ENCODE measurements at regions not wholly inside any gene's neighbourhood (a gene's known extent, or its start where the extent isn't known, plus 50 kb on each side); places are given as distances from the start of the nearest gene placed in this dataset.

GRCh38 chr20:23255716-23256385 is 94.7 kb upstream of the NXT1 start:
- DNase-seq, result no peak
- Histone ChIP-seq H3K27ac (ENCODE audit: insufficient read depth, low read length, poor library complexity, severe bottlenecking) (no peak overlapping the region), H3K36me3 (ENCODE audit: control insufficient read depth, insufficient read depth, low read length) (no peaks in the 10 kb centered on the region), H3K9me3 (ENCODE audit: control insufficient read depth in 2 of 2, low read length in 2 of 2) (no peaks in the 10 kb centered on the region), H3K27me3 (ENCODE audit: control insufficient read depth, insufficient read depth, low read length) (no peaks in the 10 kb centered on the region), H3K4me3 (ENCODE audit: low read depth, low read length) (no peak overlapping the region), H3K4me1 (ENCODE audit: control insufficient read depth, insufficient read depth, low read length, poor library complexity, severe bottlenecking) (no peaks in the 10 kb centered on the region)
- Mint-ChIP-seq H3K27ac (no peak overlapping the region), H3K9me3 (no peaks in the 10 kb centered on the region), H3K36me3 (no peaks in the 10 kb centered on the region), H3K4me1 (no peaks in the 10 kb centered on the region), H3K4me3 (no peak overlapping the region), H3K27me3 (peaks cover 8% of the 10 kb centered on the region)
- no peak for ATAC-seq (ENCODE audit: low read depth in 2 of 2)

- Mint-ChIP-seq H3K4me1 (no peaks in the 10 kb centered on the region), H3K27me3 (peaks cover 5% of the 10 kb centered on the region), H3K9me3 (no peaks in the 10 kb centered on the region), H3K36me3 (no peaks in the 10 kb centered on the region), H3K4me3 (no peak overlapping the region), H3K27ac (no peak overlapping the region)
- H3K27me3 ChIP-seq (ENCODE audit: control insufficient read depth, insufficient read depth, low read length), result no peaks in the 10 kb centered on the region
- no peaks in the 10 kb centered on the region for H3K36me3 ChIP-seq (ENCODE audit: control insufficient read depth, insufficient read depth, low read length)
- no peak for ATAC-seq (ENCODE audit: low read depth in 2 of 2)
- no peak overlapping the region for H3K4me3 ChIP-seq (ENCODE audit: low read depth, low read length)
- H3K9me3 ChIP-seq (ENCODE audit: control insufficient read depth in 2 of 2, low read length in 2 of 2), result no peaks in the 10 kb centered on the region
- no peaks in the 10 kb centered on the region for H3K4me1 ChIP-seq (ENCODE audit: control insufficient read depth, insufficient read depth, low read length, poor library complexity, severe bottlenecking)
- DNase-seq, result no peak
- no peak overlapping the region for H3K27ac ChIP-seq (ENCODE audit: insufficient read depth, low read length, poor library complexity, severe bottlenecking)
Observed at GRCh38 chr20:23255106-23255505, 95.5 kb upstream of the NXT1 start.

GRCh38 chr20:23254505-23254904 is 96.1 kb upstream of the NXT1 start:
- Histone ChIP-seq H3K27me3 (ENCODE audit: control insufficient read depth, insufficient read depth, low read length) (no peaks in the 10 kb centered on the region), H3K9me3 (ENCODE audit: control insufficient read depth in 2 of 2, low read length in 2 of 2) (no peaks in the 10 kb centered on the region), H3K27ac (ENCODE audit: insufficient read depth, low read length, poor library complexity, severe bottlenecking) (no peak overlapping the region), H3K4me1 (ENCODE audit: control insufficient read depth, insufficient read depth, low read length, poor library complexity, severe bottlenecking) (no peaks in the 10 kb centered on the region), H3K36me3 (ENCODE audit: control insufficient read depth, insufficient read depth, low read length) (no peaks in the 10 kb centered on the region), H3K4me3 (ENCODE audit: low read depth, low read length) (no peak overlapping the region)
- Mint-ChIP-seq H3K4me1 (no peaks in the 10 kb centered on the region), H3K27ac (no peak overlapping the region), H3K27me3 (peaks cover 11% of the 10 kb centered on the region), H3K9me3 (no peaks in the 10 kb centered on the region), H3K4me3 (no peak overlapping the region), H3K36me3 (no peaks in the 10 kb centered on the region)
- DNase-seq (no peak), ATAC-seq (ENCODE audit: low read depth in 2 of 2) (no peak)

- Mint-ChIP-seq H3K27me3 (peaks cover 12% of the 10 kb centered on the region), H3K36me3 (no peaks in the 10 kb centered on the region), H3K27ac (no peak overlapping the region), H3K4me1 (no peaks in the 10 kb centered on the region), H3K4me3 (no peak overlapping the region), H3K9me3 (no peaks in the 10 kb centered on the region)
- ATAC-seq (ENCODE audit: low read depth in 2 of 2), result no peak
- no peaks in the 10 kb centered on the region for H3K27me3 ChIP-seq (ENCODE audit: control insufficient read depth, insufficient read depth, low read length)
- H3K4me3 ChIP-seq (ENCODE audit: low read depth, low read length), result no peak overlapping the region
- no peaks in the 10 kb centered on the region for H3K9me3 ChIP-seq (ENCODE audit: control insufficient read depth in 2 of 2, low read length in 2 of 2)
- no peaks in the 10 kb centered on the region for H3K4me1 ChIP-seq (ENCODE audit: control insufficient read depth, insufficient read depth, low read length, poor library complexity, severe bottlenecking)
- H3K36me3 ChIP-seq (ENCODE audit: control insufficient read depth, insufficient read depth, low read length), result no peaks in the 10 kb centered on the region
- no peak for DNase-seq
- no peak overlapping the region for H3K27ac ChIP-seq (ENCODE audit: insufficient read depth, low read length, poor library complexity, severe bottlenecking)
Observed at GRCh38 chr20:23254034-23254433, 96.6 kb upstream of the NXT1 start.

- Histone ChIP-seq H3K36me3 (ENCODE audit: control insufficient read depth, insufficient read depth, low read length) (no peaks in the 10 kb centered on the region), H3K27ac (ENCODE audit: insufficient read depth, low read length, poor library complexity, severe bottlenecking) (no peak overlapping the region), H3K27me3 (ENCODE audit: control insufficient read depth, insufficient read depth, low read length) (no peaks in the 10 kb centered on the region), H3K9me3 (ENCODE audit: control insufficient read depth in 2 of 2, low read length in 2 of 2) (no peaks in the 10 kb centered on the region), H3K4me3 (ENCODE audit: low read depth, low read length) (no peak overlapping the region), H3K4me1 (ENCODE audit: control insufficient read depth, insufficient read depth, low read length, poor library complexity, severe bottlenecking) (no peaks in the 10 kb centered on the region)
- H3K36me3 Mint-ChIP-seq, result no peaks in the 10 kb centered on the region
- DNase-seq (no peak), ATAC-seq (ENCODE audit: low read depth in 2 of 2) (no peak)
- H3K4me3 Mint-ChIP-seq, result no peak overlapping the region
- H3K27ac Mint-ChIP-seq, result no peak overlapping the region
- no peaks in the 10 kb centered on the region for H3K4me1 Mint-ChIP-seq
- no peaks in the 10 kb centered on the region for H3K9me3 Mint-ChIP-seq
- peaks cover 12% of the 10 kb centered on the region for H3K27me3 Mint-ChIP-seq
Observed at GRCh38 chr20:23253524-23253923, 97.1 kb upstream of the NXT1 start.

GRCh38 chr20:23251779-23252178 is 98.8 kb upstream of the NXT1 start:
- H3K27ac Mint-ChIP-seq, result no peak overlapping the region
- no peak overlapping the region for H3K4me3 Mint-ChIP-seq
- ATAC-seq (ENCODE audit: low read depth in 2 of 2) (no peak), DNase-seq (no peak)
- no peak overlapping the region for H3K4me3 ChIP-seq (ENCODE audit: low read depth, low read length)
- H3K9me3 ChIP-seq (ENCODE audit: control insufficient read depth in 2 of 2, low read length in 2 of 2), result no peaks in the 10 kb centered on the region
- H3K4me1 ChIP-seq (ENCODE audit: control insufficient read depth, insufficient read depth, low read length, poor library complexity, severe bottlenecking), result no peaks in the 10 kb centered on the region
- H3K27me3 ChIP-seq (ENCODE audit: control insufficient read depth, insufficient read depth, low read length), result no peaks in the 10 kb centered on the region
- no peaks in the 10 kb centered on the region for H3K36me3 ChIP-seq (ENCODE audit: control insufficient read depth, insufficient read depth, low read length)
- peaks cover 0 to 3% (median 0%) of the 10 kb centered on the region in 7 donors for H3K9me3 Mint-ChIP-seq
- H3K27me3 Mint-ChIP-seq, result peaks cover 13% of the 10 kb centered on the region
- no peaks in the 10 kb centered on the region for H3K4me1 Mint-ChIP-seq
- no peak overlapping the region for H3K27ac ChIP-seq (ENCODE audit: insufficient read depth, low read length, poor library complexity, severe bottlenecking)
- no peaks in the 10 kb centered on the region for H3K36me3 Mint-ChIP-seq

GRCh38 chr20:23249541-23249940 is 101.0 kb upstream of the NXT1 start:
- H3K9me3 Mint-ChIP-seq, result peaks cover 0 to 3% (median 0%) of the 10 kb centered on the region in 7 donors
- H3K4me1 Mint-ChIP-seq, result no peaks in the 10 kb centered on the region
- no peak overlapping the region for H3K27ac Mint-ChIP-seq
- no peak overlapping the region for H3K4me3 Mint-ChIP-seq
- no peak for DNase-seq
- no peak for ATAC-seq (ENCODE audit: low read depth in 2 of 2)
- H3K9me3 ChIP-seq (ENCODE audit: control insufficient read depth in 2 of 2, low read length in 2 of 2), result no peaks in the 10 kb centered on the region
- H3K27me3 ChIP-seq (ENCODE audit: control insufficient read depth, insufficient read depth, low read length), result no peaks in the 10 kb centered on the region
- no peak overlapping the region for H3K4me3 ChIP-seq (ENCODE audit: low read depth, low read length)
- H3K27ac ChIP-seq (ENCODE audit: insufficient read depth, low read length, poor library complexity, severe bottlenecking), result no peak overlapping the region
- H3K36me3 ChIP-seq (ENCODE audit: control insufficient read depth, insufficient read depth, low read length), result no peaks in the 10 kb centered on the region
- H3K4me1 ChIP-seq (ENCODE audit: control insufficient read depth, insufficient read depth, low read length, poor library complexity, severe bottlenecking), result no peaks in the 10 kb centered on the region
- peaks cover 13% of the 10 kb centered on the region for H3K27me3 Mint-ChIP-seq
- H3K36me3 Mint-ChIP-seq, result no peaks in the 10 kb centered on the region

- no peaks in the 10 kb centered on the region for H3K27me3 ChIP-seq (ENCODE audit: control insufficient read depth, insufficient read depth, low read length)
- H3K27ac ChIP-seq (ENCODE audit: insufficient read depth, low read length, poor library complexity, severe bottlenecking), result no peak overlapping the region
- no peak overlapping the region for H3K4me3 ChIP-seq (ENCODE audit: low read depth, low read length)
- H3K4me1 Mint-ChIP-seq, result no peaks in the 10 kb centered on the region
- no peak for ATAC-seq (ENCODE audit: low read depth in 2 of 2)
- no peaks in the 10 kb centered on the region for H3K36me3 ChIP-seq (ENCODE audit: control insufficient read depth, insufficient read depth, low read length)
- H3K27me3 Mint-ChIP-seq, result peaks cover 13% of the 10 kb centered on the region
- H3K36me3 Mint-ChIP-seq, result no peaks in the 10 kb centered on the region
- peaks cover 0 to 3% (median 0%) of the 10 kb centered on the region in 7 donors for H3K9me3 Mint-ChIP-seq
- DNase-seq, result no peak
- H3K9me3 ChIP-seq (ENCODE audit: control insufficient read depth in 2 of 2, low read length in 2 of 2), result no peaks in the 10 kb centered on the region
- H3K4me1 ChIP-seq (ENCODE audit: control insufficient read depth, insufficient read depth, low read length, poor library complexity, severe bottlenecking), result no peaks in the 10 kb centered on the region
- H3K4me3 Mint-ChIP-seq, result no peak overlapping the region
- no peak overlapping the region for H3K27ac Mint-ChIP-seq
Observed at GRCh38 chr20:23248461-23248882, 102.1 kb upstream of the NXT1 start.

All from CD4-positive, CD25-positive, alpha-beta regulatory T cell (primary cell).